GM10266 (cell line): ENCODE measurements at regions not wholly inside any gene's neighbourhood (a gene's known extent, or its start where the extent isn't known, plus 50 kb on each side); places are given as distances from the start of the nearest gene placed in this dataset.

Source experiments
- DNase-seq: peaks from one replicate; pipeline ENCODE4 v3.0.0; 2012; ENCODE audit errors: extremely low spot score
- TF ChIP-seq, protein P1 (sequence below): IDR thresholded peaks from 2 replicates; pipeline ENCODE4 v1.5.1; 2012; ENCODE audit warnings: mild to moderate bottlenecking, low read depth; ENCODE audit not compliant: control insufficient read depth, insufficient read depth; ENCODE audit errors: missing control alignments

DNA sequence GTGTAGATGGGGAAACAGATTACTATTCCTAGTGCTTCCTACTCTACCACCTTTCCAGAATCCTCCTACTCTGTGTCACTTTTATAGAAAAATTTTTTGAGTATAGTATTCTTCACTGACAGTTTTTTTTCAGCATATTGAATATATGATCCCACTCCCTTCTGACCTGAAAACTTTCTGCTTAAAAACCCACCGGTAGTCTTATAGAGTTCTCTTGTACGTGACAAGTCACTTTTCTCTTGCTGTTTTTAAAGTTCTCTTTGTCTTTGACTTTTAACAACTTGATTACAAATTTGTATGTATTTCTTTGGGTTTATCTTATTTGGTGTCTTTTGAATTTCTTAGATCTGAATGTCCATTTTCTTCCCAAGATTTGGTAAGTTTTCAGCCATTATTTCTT lies 133.6 kb upstream of the SLC38A2 start:
- DNase-seq = no peak
- TF ChIP-seq, protein P1, sequence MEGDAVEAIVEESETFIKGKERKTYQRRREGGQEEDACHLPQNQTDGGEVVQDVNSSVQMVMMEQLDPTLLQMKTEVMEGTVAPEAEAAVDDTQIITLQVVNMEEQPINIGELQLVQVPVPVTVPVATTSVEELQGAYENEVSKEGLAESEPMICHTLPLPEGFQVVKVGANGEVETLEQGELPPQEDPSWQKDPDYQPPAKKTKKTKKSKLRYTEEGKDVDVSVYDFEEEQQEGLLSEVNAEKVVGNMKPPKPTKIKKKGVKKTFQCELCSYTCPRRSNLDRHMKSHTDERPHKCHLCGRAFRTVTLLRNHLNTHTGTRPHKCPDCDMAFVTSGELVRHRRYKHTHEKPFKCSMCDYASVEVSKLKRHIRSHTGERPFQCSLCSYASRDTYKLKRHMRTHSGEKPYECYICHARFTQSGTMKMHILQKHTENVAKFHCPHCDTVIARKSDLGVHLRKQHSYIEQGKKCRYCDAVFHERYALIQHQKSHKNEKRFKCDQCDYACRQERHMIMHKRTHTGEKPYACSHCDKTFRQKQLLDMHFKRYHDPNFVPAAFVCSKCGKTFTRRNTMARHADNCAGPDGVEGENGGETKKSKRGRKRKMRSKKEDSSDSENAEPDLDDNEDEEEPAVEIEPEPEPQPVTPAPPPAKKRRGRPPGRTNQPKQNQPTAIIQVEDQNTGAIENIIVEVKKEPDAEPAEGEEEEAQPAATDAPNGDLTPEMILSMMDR = no peak

DNA sequence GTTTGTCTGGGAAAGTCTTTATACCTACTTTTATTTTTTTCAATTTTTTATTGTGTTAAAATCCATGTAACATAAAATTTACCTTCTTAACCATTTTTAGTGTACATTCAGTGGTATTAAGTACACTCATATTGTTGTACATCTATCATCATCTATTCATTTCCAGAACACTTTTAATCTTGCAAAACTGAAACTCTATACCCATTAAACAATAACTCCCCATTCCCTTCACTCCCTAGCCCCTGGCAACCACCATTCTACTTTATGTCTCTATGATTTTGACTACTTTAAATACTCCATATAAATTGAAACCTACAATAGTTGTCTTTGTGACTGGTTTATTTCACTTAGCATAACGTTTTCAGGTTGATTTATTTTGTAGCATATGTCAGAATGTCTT lies 131.9 kb upstream of the SLC38A2 start:
- DNase-seq = no peak
- TF ChIP-seq, protein P1 = no peak

DNA sequence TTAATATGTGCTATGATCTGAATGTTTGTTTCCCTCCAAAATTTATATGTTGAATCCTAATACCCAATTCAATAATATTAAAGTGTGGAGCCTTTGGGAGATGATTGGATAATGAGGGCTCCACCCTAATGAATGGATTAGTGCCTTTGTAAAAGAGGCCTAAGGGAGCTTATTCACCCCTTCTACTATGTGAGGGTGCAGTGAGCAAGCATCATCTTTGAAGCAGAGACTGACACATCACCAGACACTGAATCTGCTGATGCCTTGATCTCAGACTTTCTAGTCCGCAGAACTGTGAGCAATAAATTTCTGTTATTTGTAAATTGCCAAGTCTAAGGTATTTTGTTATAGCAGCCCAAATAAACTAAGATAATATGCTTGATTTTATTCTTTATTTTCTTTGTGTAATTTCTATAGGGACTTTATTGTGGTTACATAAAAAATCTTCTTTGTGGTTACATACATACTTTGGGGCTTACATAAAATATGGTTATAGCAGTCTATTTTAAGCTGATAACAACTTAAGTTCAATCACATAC lies 131.1 kb upstream of the SLC38A2 start:
- TF ChIP-seq, protein P1 = no peak

DNA sequence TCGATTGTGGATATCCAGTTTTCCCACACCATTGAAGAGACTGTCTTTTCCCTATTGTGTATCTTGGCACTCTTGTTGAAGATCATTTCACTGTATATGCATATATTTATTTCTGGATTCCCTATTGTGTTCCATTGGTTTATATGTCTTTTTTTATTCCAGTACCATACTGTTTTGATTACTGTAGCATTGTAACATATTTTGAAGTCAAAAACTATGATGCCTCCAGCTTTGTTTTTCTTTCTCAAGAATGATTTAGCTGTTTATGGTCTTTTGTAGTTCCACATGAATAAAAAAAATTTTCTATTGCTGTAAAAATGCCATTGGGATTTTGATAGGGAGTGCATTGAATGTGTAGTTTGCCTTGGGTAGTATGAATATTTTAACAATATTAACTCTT lies 128.1 kb upstream of the SLC38A2 start:
- DNase-seq = no peak
- TF ChIP-seq, protein P1 = no peak

More for the DNA sequence above, 131.1 kb upstream of the SLC38A2 start:
- DNase-seq = no peak

DNA sequence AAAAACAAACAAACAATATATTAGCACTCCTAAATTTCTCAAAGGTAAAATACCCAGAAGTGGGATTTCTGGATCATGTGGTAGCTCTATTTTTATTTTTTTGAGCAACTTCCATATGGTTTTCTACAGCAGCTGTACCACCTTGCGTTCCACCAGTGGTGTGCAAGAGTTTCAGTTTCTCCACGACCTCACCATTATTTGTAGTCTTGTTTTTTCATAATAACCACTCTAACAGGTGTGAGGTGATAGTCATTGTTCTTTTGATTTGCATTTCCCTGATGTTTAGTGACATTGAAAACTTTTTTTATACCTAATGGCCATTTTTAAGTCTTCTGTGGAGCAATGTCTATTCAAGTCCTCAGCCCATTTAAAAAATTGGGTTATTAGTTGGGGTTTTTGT lies 127.3 kb upstream of the SLC38A2 start:
- TF ChIP-seq, protein P1 = no peak
- DNase-seq = no peak

DNA sequence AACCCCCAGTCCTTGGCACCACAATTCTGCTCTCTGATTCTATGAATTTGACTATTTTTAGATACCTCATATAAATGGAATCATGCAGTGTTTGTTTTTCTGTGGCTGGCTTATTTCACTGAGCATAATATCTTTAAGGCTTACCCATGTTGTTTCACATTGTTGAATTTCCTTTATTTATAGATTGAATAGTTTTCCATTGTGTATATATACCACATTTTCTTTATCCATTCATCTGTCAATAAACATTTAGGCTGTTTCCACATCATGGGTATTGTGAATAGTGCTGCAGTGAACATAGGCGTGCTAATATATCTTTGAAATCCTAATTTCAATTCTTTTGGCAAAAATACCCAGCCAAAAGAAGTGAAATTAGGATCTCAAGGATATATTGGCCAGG lies 126.7 kb upstream of the SLC38A2 start:
- no peak for DNase-seq
- TF ChIP-seq, protein P1 = no peak

DNA sequence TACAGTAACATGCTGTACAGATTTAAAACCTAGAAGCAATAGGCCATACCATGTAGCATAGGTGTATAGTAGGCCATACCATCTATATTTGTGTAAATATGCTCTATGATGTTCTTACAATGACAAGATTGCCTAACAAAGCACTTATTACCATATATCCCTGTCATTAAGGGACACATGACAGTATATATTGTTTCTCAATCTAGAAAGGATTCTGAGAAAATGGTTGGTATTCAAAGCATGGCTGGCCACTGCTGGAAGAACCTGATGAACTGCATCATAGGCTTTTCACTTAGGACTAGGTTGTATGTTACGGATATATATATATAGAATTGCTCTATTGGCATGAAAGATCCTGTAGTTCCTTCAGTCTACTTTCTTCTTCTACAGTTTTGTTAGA lies 125.2 kb upstream of the SLC38A2 start:
- TF ChIP-seq, protein P1 = no peak
- no peak for DNase-seq
